HFF-Myc (cell line): ENCODE measurements at regions not wholly inside any gene's neighbourhood (a gene's known extent, or its start where the extent isn't known, plus 50 kb on each side); places are given as distances from the start of the nearest gene placed in this dataset.
A peak's percentile ranks its signal among the peaks of the same experiment; 100 is the strongest.

Source experiments
- DNase-seq: peaks from one replicate; pipeline ENCODE4 v3.0.0-alpha.2; 2011; ENCODE audit warnings: low read depth; ENCODE audit errors: extremely low read depth
- H3K4me3 ChIP-seq: replicated peaks from 2 replicates; pipeline ENCODE4 v1.5.1; 2011; ENCODE audit warnings: low read depth, mild to moderate bottlenecking, control low read depth, low read length
- CTCF ChIP-seq: IDR thresholded peaks from 2 replicates; pipeline ENCODE4 v1.5.1; 2012; ENCODE audit warnings: mild to moderate bottlenecking, low read depth, low read length, control low read depth; ENCODE audit errors: missing control alignments

GRCh38 chr2:228697456-228697855, 516.0 kb upstream of the SPHKAP start:
- TF ChIP-seq CTCF, result no peak
- DNase-seq, result no peak
- H3K4me3 ChIP-seq, result no peak overlapping the region

- no peak for TF ChIP-seq CTCF
- no peak for DNase-seq
- H3K4me3 ChIP-seq, result no peak overlapping the region
These were observed 509.2 kb upstream of the SPHKAP start for GRCh38 chr2:228690681-228691080.

GRCh38 chr2:228689053-228689452, 507.6 kb upstream of the SPHKAP start:
- no peak overlapping the region for H3K4me3 ChIP-seq
- TF ChIP-seq CTCF, result peak; percentile 48
- DNase-seq, result no peak

GRCh38 chr2:228688007-228688645, 506.6 kb upstream of the SPHKAP start:
- DNase-seq, result no peak
- TF ChIP-seq CTCF, result no peak
- H3K4me3 ChIP-seq, result no peak overlapping the region

- no peak for TF ChIP-seq CTCF
- no peak overlapping the region for H3K4me3 ChIP-seq
- no peak for DNase-seq
These were observed 500.5 kb upstream of the SPHKAP start for GRCh38 chr2:228681979-228682378.

GRCh38 chr2:228681426-228681825, 499.9 kb upstream of the SPHKAP start:
- TF ChIP-seq CTCF, result peak; percentile 33
- no peak overlapping the region for H3K4me3 ChIP-seq
- peak; percentile 65 for DNase-seq

GRCh38 chr2:228678110-228678509, 496.6 kb upstream of the SPHKAP start:
- no peak for DNase-seq
- TF ChIP-seq CTCF, result no peak

More at GRCh38 chr2:228678110-228678509, 496.6 kb upstream of the SPHKAP start:
- no peak overlapping the region for H3K4me3 ChIP-seq
